ENCODE measurements at regions not wholly inside any gene's neighbourhood (a gene's known extent, or its start where the extent isn't known, plus 50 kb on each side); places are given as distances from the start of the nearest gene placed in this dataset.
"Not testable (repeated sequence)": the region's sequence is repeated elsewhere in the genome, so short reads cannot be mapped to it uniquely, and the experiment has no call there.

DNA sequence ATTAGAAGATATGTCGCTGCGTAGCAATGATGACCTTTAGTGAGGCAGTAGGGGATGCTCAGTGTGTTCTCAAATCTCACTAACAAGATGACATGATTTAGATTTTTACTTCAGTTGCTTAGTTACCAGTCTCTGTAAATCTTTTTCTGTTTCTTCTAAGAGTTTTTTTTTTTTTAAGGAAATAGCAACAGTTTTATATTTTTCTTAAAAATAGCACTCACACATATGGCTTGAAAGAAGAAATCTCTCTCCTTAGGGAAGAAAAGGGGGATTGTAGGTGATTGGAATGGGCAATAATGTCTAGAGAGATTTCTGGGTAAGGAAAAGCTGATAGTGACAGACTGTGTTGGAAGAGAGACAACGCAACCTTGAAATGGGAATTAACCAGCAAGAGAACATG lies 524.6 kb upstream of the ARPP21 start:
- TF ChIP-seq, protein P1, sequence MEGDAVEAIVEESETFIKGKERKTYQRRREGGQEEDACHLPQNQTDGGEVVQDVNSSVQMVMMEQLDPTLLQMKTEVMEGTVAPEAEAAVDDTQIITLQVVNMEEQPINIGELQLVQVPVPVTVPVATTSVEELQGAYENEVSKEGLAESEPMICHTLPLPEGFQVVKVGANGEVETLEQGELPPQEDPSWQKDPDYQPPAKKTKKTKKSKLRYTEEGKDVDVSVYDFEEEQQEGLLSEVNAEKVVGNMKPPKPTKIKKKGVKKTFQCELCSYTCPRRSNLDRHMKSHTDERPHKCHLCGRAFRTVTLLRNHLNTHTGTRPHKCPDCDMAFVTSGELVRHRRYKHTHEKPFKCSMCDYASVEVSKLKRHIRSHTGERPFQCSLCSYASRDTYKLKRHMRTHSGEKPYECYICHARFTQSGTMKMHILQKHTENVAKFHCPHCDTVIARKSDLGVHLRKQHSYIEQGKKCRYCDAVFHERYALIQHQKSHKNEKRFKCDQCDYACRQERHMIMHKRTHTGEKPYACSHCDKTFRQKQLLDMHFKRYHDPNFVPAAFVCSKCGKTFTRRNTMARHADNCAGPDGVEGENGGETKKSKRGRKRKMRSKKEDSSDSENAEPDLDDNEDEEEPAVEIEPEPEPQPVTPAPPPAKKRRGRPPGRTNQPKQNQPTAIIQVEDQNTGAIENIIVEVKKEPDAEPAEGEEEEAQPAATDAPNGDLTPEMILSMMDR (IDR thresholded peaks at IDR 0.05), result no peak
- TF ChIP-seq POLR2A (IDR thresholded peaks at IDR 0.05), result no peak

DNA sequence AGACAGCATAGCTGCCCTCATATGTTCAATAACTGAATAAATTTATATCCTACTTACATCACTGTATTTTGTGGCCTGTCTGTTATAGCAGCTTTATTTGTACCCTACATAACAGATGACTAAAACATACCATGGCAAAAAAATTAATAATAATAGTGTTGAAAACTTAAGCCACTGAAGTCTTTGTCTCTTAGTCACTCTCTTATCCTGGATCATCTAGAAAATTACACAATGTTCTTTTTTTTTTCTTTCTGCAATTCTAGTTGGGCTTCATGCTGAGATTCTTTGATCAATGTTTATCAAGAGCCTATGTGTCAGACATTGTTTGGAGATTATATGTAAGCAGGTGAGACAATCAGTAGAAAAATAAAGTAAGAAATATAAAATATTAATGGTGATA lies 519.3 kb upstream of the ARPP21 start:
- no peak for DNase-seq
- Histone ChIP-seq H3K4me1 (no peaks in the 10 kb centered on the region), H3K36me3 (no peaks in the 10 kb centered on the region), H3K9me3 (no peaks in the 10 kb centered on the region), H3K27ac (no peak overlapping the region), H3K27me3 (no peaks in the 10 kb centered on the region), H3K4me3 (replicated peaks in 1 of 3) (no peak overlapping the region)
- intact Hi-C loops (cut with DNase I), result no loop called here
- TF ChIP-seq, protein P1 (IDR thresholded peaks at IDR 0.05), result no peak
- no peak for TF ChIP-seq POLR2A (IDR thresholded peaks at IDR 0.05)

More for the DNA sequence above, 524.6 kb upstream of the ARPP21 start:
- no peak for DNase-seq
- Histone ChIP-seq H3K9me3 (no peaks in the 10 kb centered on the region), H3K4me1 (no peaks in the 10 kb centered on the region), H3K36me3 (no peaks in the 10 kb centered on the region), H3K27me3 (no peaks in the 10 kb centered on the region), H3K4me3 (replicated peaks in 1 of 3) (no peak overlapping the region), H3K27ac (no peak overlapping the region)
- 93 to 96% methylated on average over 3 of the region's 3 CpGs for WGBS, 2 donors
- intact Hi-C loops (cut with DNase I), result no loop called here

DNA sequence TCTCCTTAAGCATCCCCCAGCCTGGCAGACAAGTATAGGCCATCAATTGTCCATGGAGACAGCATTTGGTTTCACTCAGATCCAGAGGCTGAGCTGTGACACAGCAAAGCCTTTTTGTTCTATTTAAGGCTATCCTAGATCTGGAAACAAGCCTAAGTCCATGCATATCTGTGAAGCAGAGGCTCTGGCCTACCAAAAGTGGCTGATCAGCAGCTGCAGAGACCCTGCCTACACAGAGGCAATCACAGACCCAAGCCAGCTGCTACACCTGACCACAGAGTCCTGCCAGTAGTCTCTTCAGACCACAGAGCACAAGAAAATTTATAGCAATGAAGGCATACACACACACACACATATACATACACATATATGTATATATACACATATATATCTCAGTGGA lies 501.7 kb upstream of the ARPP21 start:
- no peaks in the 10 kb centered on the region for H3K36me3 ChIP-seq
- no peak overlapping the region for H3K27ac ChIP-seq
- intact Hi-C loops (cut with DNase I), result no loop called here
- no peak for TF ChIP-seq POLR2A (IDR thresholded peaks at IDR 0.05)
- TF ChIP-seq, protein P1 (IDR thresholded peaks at IDR 0.05), result no peak
- peaks cover 3% of the 10 kb centered on the region for H3K9me3 ChIP-seq
- no peaks in the 10 kb centered on the region for H3K27me3 ChIP-seq
- H3K4me1 ChIP-seq, result no peaks in the 10 kb centered on the region
- no peak for DNase-seq
- no peak overlapping the region for H3K4me3 ChIP-seq (replicated peaks in 1 of 3)

DNA sequence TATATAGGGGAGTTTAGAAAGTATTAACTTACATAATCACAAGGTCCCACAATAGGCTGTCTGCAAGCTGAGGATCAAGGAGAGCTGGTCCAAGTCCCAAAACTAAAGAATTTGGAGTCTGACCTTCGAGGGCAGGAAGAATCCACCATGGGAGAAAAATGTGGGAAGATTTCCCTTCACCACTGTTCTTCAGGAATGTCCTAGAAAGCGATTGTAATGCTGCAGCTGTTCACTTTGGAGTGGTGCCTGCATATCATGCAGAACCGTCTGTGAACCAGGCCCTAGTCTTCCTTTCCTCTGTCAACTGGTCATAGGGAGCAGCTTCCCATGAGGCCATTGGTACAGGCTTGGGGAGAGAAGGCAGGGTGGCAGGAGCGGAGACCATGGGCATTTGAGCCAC lies 497.9 kb upstream of the ARPP21 start:
- DNase-seq, result no peak
- Histone ChIP-seq H3K27ac (no peak overlapping the region), H3K36me3 (no peaks in the 10 kb centered on the region), H3K27me3 (no peaks in the 10 kb centered on the region), H3K4me3 (replicated peaks in 1 of 3) (no peak overlapping the region), H3K4me1 (no peaks in the 10 kb centered on the region), H3K9me3 (peaks cover 3% of the 10 kb centered on the region)
- WGBS, 2 donors, result 69 to 78% methylated on average over 4 of the region's 4 CpGs
- TF ChIP-seq POLR2A (IDR thresholded peaks at IDR 0.05), result no peak
- TF ChIP-seq, protein P1 (IDR thresholded peaks at IDR 0.05), result no peak
- intact Hi-C loops (cut with DNase I), result no loop called here

DNA sequence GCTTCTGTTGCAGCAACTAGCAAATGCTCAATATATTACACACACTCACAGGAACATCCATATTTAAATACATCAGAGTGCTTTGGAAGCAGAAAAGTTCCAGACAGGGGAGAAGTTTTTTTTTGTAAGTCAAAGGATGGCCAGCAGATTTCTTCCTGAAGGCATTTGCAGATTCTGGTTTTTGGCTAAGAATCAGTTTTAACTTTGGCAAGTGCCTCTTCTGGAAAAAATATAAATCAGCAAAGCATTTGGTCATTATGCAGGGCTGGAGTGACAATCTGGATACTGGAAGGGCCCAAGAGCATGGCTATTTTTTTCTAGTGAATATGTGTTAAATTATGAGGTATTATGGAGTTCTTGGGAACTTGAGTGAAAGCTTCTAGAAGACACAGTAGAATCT lies 495.3 kb upstream of the ARPP21 start:
- Histone ChIP-seq H3K27me3 (no peaks in the 10 kb centered on the region), H3K27ac (no peak overlapping the region), H3K4me3 (replicated peaks in 1 of 3) (no peak overlapping the region), H3K36me3 (no peaks in the 10 kb centered on the region), H3K9me3 (peaks cover 3% of the 10 kb centered on the region), H3K4me1 (no peaks in the 10 kb centered on the region)
- intact Hi-C loops (cut with DNase I), result no loop called here
- TF ChIP-seq, protein P1 (IDR thresholded peaks at IDR 0.05), result no peak
- no peak for TF ChIP-seq POLR2A (IDR thresholded peaks at IDR 0.05)
- no peak for DNase-seq

DNA sequence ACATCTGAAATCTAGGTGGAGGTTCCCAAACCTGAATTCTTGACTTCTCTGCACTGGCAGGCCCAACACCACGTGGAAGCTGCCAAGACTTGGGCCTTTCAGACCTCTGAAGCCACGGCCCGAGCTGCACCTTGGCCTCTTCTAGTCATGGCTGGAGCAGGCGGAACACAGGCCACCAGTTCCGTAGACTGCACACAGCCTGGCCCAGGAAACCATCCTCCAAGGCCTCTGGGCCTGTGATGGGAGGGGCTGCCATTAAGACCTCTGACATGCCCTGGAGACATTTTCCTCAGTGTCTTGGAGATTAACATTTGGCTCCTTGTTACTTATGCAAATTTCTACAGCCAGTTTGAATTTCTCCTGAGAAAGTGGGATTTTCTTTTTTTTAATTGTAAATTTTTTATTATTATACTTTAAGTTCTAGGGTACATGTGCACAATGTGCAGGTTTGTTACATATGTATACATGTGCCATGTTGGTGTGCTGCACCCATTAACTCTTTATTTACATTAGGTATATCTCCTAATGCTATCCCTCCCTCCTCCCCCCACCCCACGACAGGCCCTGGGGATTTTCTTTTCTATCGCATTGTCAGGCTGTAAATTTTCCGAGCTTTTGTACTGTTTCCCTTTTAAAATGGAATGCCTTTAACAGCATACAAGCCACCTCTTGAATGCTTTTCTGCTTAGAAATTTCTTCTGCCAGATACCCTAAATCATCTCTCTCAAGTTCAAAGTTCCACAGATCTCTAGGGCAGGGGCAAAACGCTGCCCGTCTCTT lies 492.9 kb upstream of the ARPP21 start:
- H3K27me3 ChIP-seq; H3K4me1 ChIP-seq; DNase-seq; intact Hi-C loops (cut with DNase I); H3K36me3 ChIP-seq; H3K4me3 ChIP-seq (replicated peaks in 1 of 3); H3K27ac ChIP-seq; H3K9me3 ChIP-seq: not testable (repeated sequence)
- 87 to 89% methylated on average over 10 of the region's 10 CpGs for WGBS, 2 donors
